ENCODE measurements at regions not wholly inside any gene's neighbourhood (a gene's known extent, or its start where the extent isn't known, plus 50 kb on each side); places are given as distances from the start of the nearest gene placed in this dataset.

DNA sequence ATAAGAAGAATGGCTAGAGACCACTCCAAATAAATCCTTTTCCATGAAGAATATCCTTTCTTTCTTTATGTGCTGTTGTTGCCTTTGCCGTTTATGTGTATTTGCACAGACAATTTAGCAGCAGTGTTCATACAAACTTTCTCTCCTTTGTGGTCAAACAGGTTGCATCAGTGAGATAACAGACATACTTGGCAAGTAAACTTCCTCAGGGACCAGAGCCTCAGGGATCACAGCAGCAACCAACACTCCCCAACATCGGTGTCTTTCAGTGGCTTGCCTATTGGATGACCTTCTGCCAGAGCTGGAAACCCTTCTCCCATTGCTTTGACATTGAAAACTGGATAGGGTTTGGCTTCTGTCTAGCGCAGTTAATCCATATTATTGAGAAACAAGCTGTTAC, 252.2 kb downstream of the BTG1 start:
- no peaks in the 10 kb centered on the region for H3K9me3 ChIP-seq
- TF ChIP-seq, protein P1, sequence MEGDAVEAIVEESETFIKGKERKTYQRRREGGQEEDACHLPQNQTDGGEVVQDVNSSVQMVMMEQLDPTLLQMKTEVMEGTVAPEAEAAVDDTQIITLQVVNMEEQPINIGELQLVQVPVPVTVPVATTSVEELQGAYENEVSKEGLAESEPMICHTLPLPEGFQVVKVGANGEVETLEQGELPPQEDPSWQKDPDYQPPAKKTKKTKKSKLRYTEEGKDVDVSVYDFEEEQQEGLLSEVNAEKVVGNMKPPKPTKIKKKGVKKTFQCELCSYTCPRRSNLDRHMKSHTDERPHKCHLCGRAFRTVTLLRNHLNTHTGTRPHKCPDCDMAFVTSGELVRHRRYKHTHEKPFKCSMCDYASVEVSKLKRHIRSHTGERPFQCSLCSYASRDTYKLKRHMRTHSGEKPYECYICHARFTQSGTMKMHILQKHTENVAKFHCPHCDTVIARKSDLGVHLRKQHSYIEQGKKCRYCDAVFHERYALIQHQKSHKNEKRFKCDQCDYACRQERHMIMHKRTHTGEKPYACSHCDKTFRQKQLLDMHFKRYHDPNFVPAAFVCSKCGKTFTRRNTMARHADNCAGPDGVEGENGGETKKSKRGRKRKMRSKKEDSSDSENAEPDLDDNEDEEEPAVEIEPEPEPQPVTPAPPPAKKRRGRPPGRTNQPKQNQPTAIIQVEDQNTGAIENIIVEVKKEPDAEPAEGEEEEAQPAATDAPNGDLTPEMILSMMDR (IDR thresholded peaks at IDR 0.05) = no peak
- H3K27ac ChIP-seq = no peak overlapping the region
- no peak for DNase-seq (ENCODE audit: low spot score)
- peaks cover 0 to 19% of the 10 kb centered on the region in 2 donors for H3K4me1 ChIP-seq
- H3K36me3 ChIP-seq = no peaks in the 10 kb centered on the region
- no peaks in the 10 kb centered on the region for H3K27me3 ChIP-seq
- no peak overlapping the region for H3K4me3 ChIP-seq

DNA sequence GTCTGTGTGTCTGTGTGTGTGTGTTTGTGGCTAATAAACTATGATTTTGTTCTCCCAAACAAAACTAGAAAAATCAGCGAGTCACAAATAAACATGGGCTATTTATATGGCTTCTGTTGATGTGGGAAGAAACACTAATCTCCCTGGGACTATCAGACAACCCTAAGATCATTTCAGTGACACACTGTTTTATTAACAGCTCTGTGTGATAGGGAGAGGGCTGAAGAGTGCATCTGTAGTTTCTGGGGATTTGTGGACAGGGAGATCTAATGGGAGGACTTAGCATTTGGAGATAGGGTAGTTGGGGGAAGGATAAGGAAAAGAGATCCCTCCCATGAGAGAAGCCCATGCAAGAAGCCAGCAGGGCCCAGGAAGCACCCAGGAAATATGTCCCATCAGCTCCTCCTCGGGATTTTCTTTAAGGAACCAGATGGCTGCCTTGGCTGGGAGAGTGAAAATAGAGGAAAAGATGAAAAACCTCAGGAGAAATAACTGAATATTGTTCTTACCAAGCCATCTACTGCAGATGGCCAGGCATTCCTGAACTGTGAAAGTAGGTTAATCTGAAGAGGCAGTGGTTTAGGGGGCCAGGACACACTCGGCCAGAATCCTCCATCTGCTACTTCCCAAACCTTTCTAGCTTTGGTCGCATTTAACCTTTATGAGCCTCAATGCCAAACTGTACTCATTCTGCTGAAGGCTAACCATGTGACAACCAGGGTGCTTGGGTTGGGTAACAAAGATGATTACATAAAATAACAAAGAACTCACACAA, 253.4 kb downstream of the BTG1 start:
- no peaks in the 10 kb centered on the region for H3K27me3 ChIP-seq
- peaks cover 0 to 19% of the 10 kb centered on the region in 2 donors for H3K4me1 ChIP-seq
- TF ChIP-seq, protein P1 (IDR thresholded peaks at IDR 0.05) = no peak
- no peaks in the 10 kb centered on the region for H3K36me3 ChIP-seq
- no peak overlapping the region for H3K27ac ChIP-seq
- H3K9me3 ChIP-seq = no peaks in the 10 kb centered on the region
- DNase-seq (ENCODE audit: low spot score) = no peak
- H3K4me3 ChIP-seq = no peak overlapping the region

DNA sequence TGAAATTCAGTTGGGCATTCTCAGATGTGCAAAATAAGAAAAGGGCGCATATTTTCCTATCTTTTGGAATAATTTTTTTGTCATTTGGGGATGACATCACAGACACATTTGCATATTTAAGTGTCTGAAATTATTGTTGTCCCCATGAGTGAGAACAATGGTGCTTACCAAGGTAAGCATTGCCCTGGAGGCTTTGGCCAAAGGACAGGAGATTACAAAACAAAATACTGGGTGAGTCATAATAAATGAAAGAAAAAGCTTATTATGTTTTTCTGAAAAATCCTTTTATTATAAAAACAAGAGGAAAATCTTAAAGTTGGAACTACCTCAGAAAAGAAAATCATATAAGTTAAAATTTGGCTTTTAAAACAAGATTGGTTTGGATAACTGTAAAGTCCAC, 254.9 kb downstream of the BTG1 start:
- Histone ChIP-seq H3K36me3 (no peaks in the 10 kb centered on the region), H3K4me3 (no peak overlapping the region), H3K4me1 (peaks cover 0 to 10% of the 10 kb centered on the region in 2 donors), H3K9me3 (no peaks in the 10 kb centered on the region), H3K27ac (no peak overlapping the region), H3K27me3 (no peaks in the 10 kb centered on the region)
- DNase-seq (ENCODE audit: low spot score) = no peak
- TF ChIP-seq, protein P1 (IDR thresholded peaks at IDR 0.05) = no peak

DNA sequence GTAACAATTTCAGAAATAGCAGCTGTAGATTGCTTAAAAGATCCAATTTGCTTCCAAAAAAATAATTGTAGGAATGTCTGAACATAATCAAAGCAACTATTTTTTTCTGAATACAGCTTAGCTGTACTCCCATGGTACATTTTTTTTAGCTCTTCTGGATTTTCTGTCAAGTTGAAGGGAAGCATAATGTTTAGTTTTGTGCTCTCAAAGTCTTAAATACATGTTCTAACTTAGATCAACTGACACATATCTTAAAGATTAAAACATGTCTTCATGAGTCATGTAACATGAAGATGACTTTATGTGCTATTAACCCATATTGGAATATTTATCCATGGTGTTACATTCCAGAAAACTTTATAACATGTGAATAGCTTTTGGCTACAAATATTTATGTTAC, 255.7 kb downstream of the BTG1 start:
- no peak overlapping the region for H3K4me3 ChIP-seq
- H3K9me3 ChIP-seq = no peaks in the 10 kb centered on the region
- no peak for DNase-seq (ENCODE audit: low spot score)
- TF ChIP-seq, protein P1 (IDR thresholded peaks at IDR 0.05) = no peak
- peaks cover 0 to 10% of the 10 kb centered on the region in 2 donors for H3K4me1 ChIP-seq
- H3K36me3 ChIP-seq = no peaks in the 10 kb centered on the region
- no peaks in the 10 kb centered on the region for H3K27me3 ChIP-seq
- no peak overlapping the region for H3K27ac ChIP-seq

DNA sequence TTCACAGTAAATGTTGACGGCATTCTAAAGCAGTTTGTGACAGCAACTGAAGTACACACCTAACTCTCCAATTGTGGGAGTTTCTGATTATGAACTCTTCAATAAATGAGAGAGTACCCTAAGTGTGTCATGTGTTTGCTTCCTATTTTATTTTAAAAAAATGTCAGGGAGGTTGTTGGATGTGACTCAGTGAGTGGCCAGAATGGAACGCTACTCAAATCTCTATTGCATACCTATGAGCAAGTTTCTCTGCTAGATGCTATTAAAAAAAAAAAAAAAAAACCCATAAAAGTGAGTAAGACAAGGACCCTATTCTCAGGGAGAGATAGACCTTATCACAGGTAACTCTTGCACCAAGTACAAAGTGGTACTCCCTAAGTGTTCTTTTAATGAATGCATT, 256.6 kb downstream of the BTG1 start:
- TF ChIP-seq, protein P1 (IDR thresholded peaks at IDR 0.05) = no peak
- peaks cover 0 to 10% of the 10 kb centered on the region in 2 donors for H3K4me1 ChIP-seq
- no peak overlapping the region for H3K4me3 ChIP-seq

DNA sequence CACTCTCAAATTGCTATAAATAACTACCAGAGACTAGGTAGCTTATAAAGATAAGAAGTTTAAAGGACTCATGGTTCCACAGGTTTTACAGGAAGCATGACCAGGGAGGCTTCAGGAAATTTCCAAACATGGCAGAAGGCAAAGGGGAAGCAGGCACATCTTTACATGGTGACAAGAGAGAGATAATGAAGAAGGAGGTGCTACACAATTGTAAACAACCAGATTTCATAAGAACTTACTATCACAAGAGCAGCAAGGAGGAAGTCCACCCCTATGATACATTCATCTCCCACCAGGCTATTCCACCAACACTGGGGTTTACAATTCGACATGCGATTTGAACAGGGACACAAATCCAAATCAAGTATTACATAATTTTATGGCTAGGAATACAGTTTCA, 257.7 kb downstream of the BTG1 start:
- Histone ChIP-seq H3K4me3 (no peak overlapping the region), H3K27ac (no peak overlapping the region), H3K4me1 (peaks cover 0 to 10% of the 10 kb centered on the region in 2 donors), H3K9me3 (no peaks in the 10 kb centered on the region), H3K27me3 (no peaks in the 10 kb centered on the region), H3K36me3 (no peaks in the 10 kb centered on the region)
- no peak for DNase-seq (ENCODE audit: low spot score)
- TF ChIP-seq, protein P1 (IDR thresholded peaks at IDR 0.05) = no peak

More for the DNA sequence above, 256.6 kb downstream of the BTG1 start:
- no peaks in the 10 kb centered on the region for H3K36me3 ChIP-seq
- H3K27ac ChIP-seq = no peak overlapping the region
- H3K9me3 ChIP-seq = no peaks in the 10 kb centered on the region
- H3K27me3 ChIP-seq = no peaks in the 10 kb centered on the region
- no peak for DNase-seq (ENCODE audit: low spot score)

Data from right atrium auricular region (tissue), 2 donors.